T-cell (primary cell): ENCODE measurements at regions not wholly inside any gene's neighbourhood (a gene's known extent, or its start where the extent isn't known, plus 50 kb on each side); places are given as distances from the start of the nearest gene placed in this dataset.

ENCODE experiments used
- ATAC-seq, 4 experiments: fragments of 200-7000 bp in 3 of 4; fragments of 150-1000 bp in 1 of 4; cut with Tn5 transposase; replicated peaks in 1 of 4; 1 replicate in 3 of 4; 2 replicates in 1 of 4; pipeline ENCODE4 v1.10.0; 2021; ENCODE audit warnings: moderate library complexity in 3 of 4, mild to moderate bottlenecking in 2 of 4, moderate number of reproducible peaks in 1 of 4
- CTCF ChIA-PET, 2 donors: fragments of 300-600 bp; sonication (Branson Sonifier 250); formaldehyde crosslinking; loops; one replicate each; lab custom pipeline; 2022; ENCODE audit warnings: antibody characterized with exemption in 2 of 2; lab: Charles Lee
- POLR2A ChIA-PET, 2 donors: fragments of 300-600 bp; sonication (Branson Sonifier 250); formaldehyde crosslinking; loops; one replicate each; lab custom pipeline; 2022; ENCODE audit warnings: antibody characterized with exemption in 2 of 2; lab: Charles Lee
- DNase-seq, 35 experiments: peaks; one replicate each; pipeline versions ENCODE4 v3.0.0 to v3.0.0-alpha.2; 2013 to 2023
- H3K27ac ChIP-seq: one replicate; pipeline ENCODE4 v1.5.1; 2013; ENCODE audit warnings: low read length
- H3K27me3 ChIP-seq, 2 experiments: replicated peaks in 1 of 2; 1 replicate in 1 of 2; 2 replicates in 1 of 2; pipeline versions ENCODE4 v1.6.1 to v1.7.0; 2013; ENCODE audit warnings: low read length in 1 of 2, mixed read lengths in 1 of 2; ENCODE audit not compliant: control insufficient read depth in 2 of 2, insufficient read depth in 2 of 2; ENCODE audit errors: extremely low read depth in 1 of 2
- H3K36me3 ChIP-seq, 2 donors: 1 replicate in 1 of 2; 2 replicates in 1 of 2; pipeline versions ENCODE4 v1.6.1 to v1.7.0; 2013; ENCODE audit warnings: low read length in 1 of 2; ENCODE audit not compliant: control insufficient read depth in 2 of 2, insufficient read depth in 1 of 2; ENCODE audit errors: extremely low read depth in 1 of 2
- H3K4me1 ChIP-seq, 2 experiments: 1 replicate in 1 of 2; 2 replicates in 1 of 2; pipeline versions ENCODE4 v1.6.1 to v1.7.0; 2013; ENCODE audit warnings: low read length in 2 of 2, mixed read lengths in 1 of 2; ENCODE audit not compliant: insufficient read depth in 2 of 2, control insufficient read depth in 1 of 2; ENCODE audit errors: extremely low read depth in 1 of 2
- H3K4me3 ChIP-seq, 2 donors: 1 replicate in 1 of 2; 2 replicates in 1 of 2; pipeline versions ENCODE4 v1.5.1 to v1.7.0; 2013; ENCODE audit warnings: mild to moderate bottlenecking in 2 of 2, low read length in 1 of 2, moderate library complexity in 1 of 2; ENCODE audit not compliant: control insufficient read depth in 1 of 2; ENCODE audit errors: extremely low read depth in 1 of 2
- H3K9me3 ChIP-seq: 2 replicates; pipeline ENCODE4 v1.7.0; 2013
- H3K27ac Mint-ChIP-seq, 2 donors: one replicate each; pipeline ENCODE4 v1.8.0; 2020 to 2021; ENCODE audit warnings: mild to moderate bottlenecking in 2 of 2, mixed read lengths in 2 of 2
- H3K27me3 Mint-ChIP-seq, 2 donors: one replicate each; pipeline ENCODE4 v1.8.0; 2021 to 2022; ENCODE audit warnings: mixed read lengths in 2 of 2
- H3K36me3 Mint-ChIP-seq: one replicate; pipeline ENCODE4 v1.8.0; 2021; ENCODE audit warnings: mixed read lengths
- H3K4me1 Mint-ChIP-seq, 3 donors: one replicate each; pipeline ENCODE4 v1.8.0; 2020 to 2022; ENCODE audit warnings: mixed read lengths in 3 of 3, mild to moderate bottlenecking in 1 of 3
- H3K4me3 Mint-ChIP-seq, 3 donors: one replicate each; pipeline ENCODE4 v1.8.0; 2020 to 2022; ENCODE audit warnings: mild to moderate bottlenecking in 3 of 3, mixed read lengths in 3 of 3, moderate library complexity in 3 of 3
- H3K9me3 Mint-ChIP-seq, 3 donors: one replicate each; pipeline ENCODE4 v1.8.0; 2020 to 2022; ENCODE audit warnings: mixed read lengths in 3 of 3
- WGBS: methylation state at CpG from one replicate; pipeline ENCODE4 v1.1.5; 2013; ENCODE audit warnings: missing lambda C conversion rate; ENCODE audit not compliant: insufficient coverage; 5-methylcytosine and 5-hydroxymethylcytosine counted together

DNA sequence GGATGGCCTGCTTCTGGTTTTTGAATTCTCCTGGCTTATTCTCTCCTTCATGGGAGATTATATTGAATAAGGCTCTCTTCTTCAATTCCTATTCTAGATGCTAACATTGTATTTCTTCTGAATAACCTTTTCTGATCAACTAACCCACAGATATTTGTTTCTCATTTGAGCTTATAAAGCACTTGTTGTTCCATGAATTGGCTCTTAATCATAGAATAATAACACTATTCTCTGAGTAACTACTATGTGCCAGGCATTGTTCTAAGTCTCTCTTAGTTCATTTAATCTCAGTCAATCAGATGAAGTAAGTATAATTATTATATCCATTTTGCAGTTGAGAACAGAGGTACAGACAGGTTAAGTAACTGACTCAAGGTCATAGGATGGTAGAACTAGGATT is 136.3 kb upstream of the MLIP start:
- ChIA-PET POLR2A (no interaction called here), CTCF (interaction anchor here (0.6 to 0.7 kb wide), 2 partner anchors 26 to 70 kb away, joined by 3 read pairs; no protein-coding TSS in a partner anchor)
- no peaks in the 10 kb centered on the region for H3K27me3 ChIP-seq
- no peak overlapping the region for H3K4me3 Mint-ChIP-seq
- H3K27ac ChIP-seq = no peak overlapping the region
- ATAC-seq (no peak), DNase-seq (no peak)
- H3K4me3 ChIP-seq = no peak overlapping the region
- no peaks in the 10 kb centered on the region for H3K4me1 ChIP-seq
- no peaks in the 10 kb centered on the region for H3K36me3 ChIP-seq
- H3K4me1 Mint-ChIP-seq = no peaks in the 10 kb centered on the region
- no peak overlapping the region for H3K27ac Mint-ChIP-seq
- H3K36me3 Mint-ChIP-seq = no peaks in the 10 kb centered on the region
- H3K27me3 Mint-ChIP-seq = peaks cover 12 to 14% of the 10 kb centered on the region in 2 donors
- H3K9me3 Mint-ChIP-seq = no peaks in the 10 kb centered on the region
- no peaks in the 10 kb centered on the region for H3K9me3 ChIP-seq

DNA sequence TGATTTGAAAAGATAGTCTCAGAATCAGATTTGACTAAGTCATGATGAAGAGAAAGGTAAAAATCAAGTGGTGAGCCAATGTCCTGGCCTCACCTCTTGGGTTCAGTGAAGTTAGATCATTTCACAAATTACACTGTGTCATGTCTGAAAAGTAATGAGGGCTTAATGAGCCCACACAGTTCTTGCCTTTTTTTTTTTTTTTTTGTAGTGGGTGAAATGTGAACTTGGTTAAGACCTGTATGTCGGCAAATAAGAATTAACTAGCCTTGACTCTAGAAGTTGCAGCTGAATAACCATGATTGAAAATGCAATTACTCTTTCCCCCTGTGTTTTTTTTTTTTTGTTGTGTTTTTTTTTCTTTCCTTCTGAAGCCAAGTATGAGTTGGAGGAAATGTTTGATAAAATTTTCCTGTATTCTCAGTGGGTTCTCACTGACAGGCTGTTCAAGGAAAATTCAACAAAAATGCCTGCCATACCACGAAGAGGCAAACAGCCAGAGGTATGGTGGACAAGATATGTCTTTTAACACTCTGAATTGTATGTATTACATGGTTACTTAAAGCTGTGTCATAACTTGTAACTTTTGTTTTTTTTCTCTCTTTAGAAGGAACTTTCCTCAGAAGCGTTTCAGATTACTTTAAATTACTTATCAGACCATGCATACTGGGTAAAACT is 135.2 kb upstream of the MLIP start:
- H3K27ac Mint-ChIP-seq = no peak overlapping the region

DNA sequence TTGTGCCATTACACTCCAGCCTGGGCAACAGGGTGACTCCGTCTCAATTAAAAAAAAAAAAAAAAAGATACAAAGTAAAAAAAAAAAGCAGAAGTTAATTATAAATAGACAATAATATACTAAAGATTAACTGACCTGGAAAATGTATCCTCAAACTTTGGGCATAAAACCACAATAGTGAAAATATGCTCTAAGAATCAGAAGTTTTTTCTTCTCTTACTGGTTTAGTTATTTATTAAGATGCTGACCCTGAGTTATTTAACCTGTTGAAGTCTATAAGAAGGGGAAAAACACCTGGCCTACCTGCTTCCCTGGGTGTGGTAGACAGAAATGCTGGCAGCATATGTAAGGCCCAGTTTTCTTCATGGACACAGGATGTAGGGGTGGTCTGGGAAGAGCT is 133.7 kb upstream of the MLIP start:
- H3K27me3 Mint-ChIP-seq = peaks cover 5% of the 10 kb centered on the region in 2 donors

More for the DNA sequence above, 135.2 kb upstream of the MLIP start:
- Histone ChIP-seq H3K4me3 (no peak overlapping the region), H3K27me3 (no peaks in the 10 kb centered on the region), H3K27ac (no peak overlapping the region), H3K4me1 (no peaks in the 10 kb centered on the region), H3K9me3 (no peaks in the 10 kb centered on the region), H3K36me3 (no peaks in the 10 kb centered on the region)
- Mint-ChIP-seq H3K9me3 (no peaks in the 10 kb centered on the region), H3K4me1 (no peaks in the 10 kb centered on the region), H3K27me3 (peaks cover 7 to 9% of the 10 kb centered on the region in 2 donors), H3K36me3 (no peaks in the 10 kb centered on the region), H3K4me3 (no peak overlapping the region)
- POLR2A ChIA-PET = no interaction called here
- WGBS = no CpG with 5 or more reads among the region's 3 CpGs
- DNase-seq (no peak), ATAC-seq (no peak)
- CTCF ChIA-PET = interaction anchor here (0.6 to 0.7 kb wide), 2 partner anchors 9 to 25 kb away, joined by 3 read pairs; no protein-coding TSS in a partner anchor

DNA sequence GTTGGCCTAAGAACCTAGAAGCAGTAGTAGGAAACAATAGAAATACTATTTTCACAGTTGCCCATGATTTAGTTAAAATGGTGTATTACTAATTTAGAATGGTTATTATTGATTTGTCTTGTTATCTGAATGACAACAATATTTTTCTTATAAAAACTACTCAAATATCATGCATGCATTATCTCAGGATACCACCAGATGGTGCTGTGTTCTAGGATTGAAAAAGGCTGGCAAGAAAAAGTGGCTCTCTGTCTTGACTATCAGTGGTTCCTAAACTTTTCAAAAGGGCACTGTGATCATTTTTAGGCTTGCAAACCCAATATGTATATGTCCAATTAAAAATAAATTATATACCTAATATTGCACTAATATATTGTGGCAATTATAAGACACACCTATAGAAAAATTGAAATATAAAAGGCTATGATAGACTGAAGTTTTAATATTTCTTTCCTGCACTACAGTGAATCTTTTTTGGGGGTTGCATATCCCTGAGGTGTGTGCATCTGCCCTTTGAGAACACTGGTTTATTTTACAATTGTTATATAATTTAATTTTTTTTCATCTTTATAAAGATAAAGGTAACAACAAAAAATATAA is 131.7 kb upstream of the MLIP start:
- H3K9me3 Mint-ChIP-seq = no peaks in the 10 kb centered on the region
- H3K27me3 ChIP-seq = no peaks in the 10 kb centered on the region
- peak in 1 of 35 experiments; percentile 33 for DNase-seq
- no peaks in the 10 kb centered on the region for H3K36me3 Mint-ChIP-seq
- CTCF ChIA-PET = no interaction called here
- no peaks in the 10 kb centered on the region for H3K4me1 ChIP-seq
- no peaks in the 10 kb centered on the region for H3K36me3 ChIP-seq
- no peak overlapping the region for H3K4me3 ChIP-seq
- peaks cover 5% of the 10 kb centered on the region in 2 donors for H3K27me3 Mint-ChIP-seq
- no peaks in the 10 kb centered on the region for H3K4me1 Mint-ChIP-seq
- POLR2A ChIA-PET = no interaction called here
- ATAC-seq = no peak
- H3K9me3 ChIP-seq = no peaks in the 10 kb centered on the region
- no peak overlapping the region for H3K27ac Mint-ChIP-seq
- H3K27ac ChIP-seq = no peak overlapping the region
- H3K4me3 Mint-ChIP-seq = no peak overlapping the region

More for the DNA sequence above, 133.7 kb upstream of the MLIP start:
- Histone ChIP-seq H3K27ac (no peak overlapping the region), H3K36me3 (no peaks in the 10 kb centered on the region), H3K27me3 (no peaks in the 10 kb centered on the region), H3K9me3 (no peaks in the 10 kb centered on the region), H3K4me3 (no peak overlapping the region), H3K4me1 (no peaks in the 10 kb centered on the region)
- Mint-ChIP-seq H3K27ac (no peak overlapping the region), H3K36me3 (no peaks in the 10 kb centered on the region), H3K4me1 (no peaks in the 10 kb centered on the region), H3K9me3 (no peaks in the 10 kb centered on the region), H3K4me3 (no peak overlapping the region)
- ChIA-PET CTCF (interaction anchor here in 1 of 2 donors (1.3 kb wide), 1 partner anchor 10 kb away, joined by 3 read pairs; no protein-coding TSS in a partner anchor), POLR2A (no interaction called here)
- DNase-seq = no peak
- no peak for ATAC-seq
- WGBS = no CpG with 5 or more reads among the region's 1 CpG

DNA sequence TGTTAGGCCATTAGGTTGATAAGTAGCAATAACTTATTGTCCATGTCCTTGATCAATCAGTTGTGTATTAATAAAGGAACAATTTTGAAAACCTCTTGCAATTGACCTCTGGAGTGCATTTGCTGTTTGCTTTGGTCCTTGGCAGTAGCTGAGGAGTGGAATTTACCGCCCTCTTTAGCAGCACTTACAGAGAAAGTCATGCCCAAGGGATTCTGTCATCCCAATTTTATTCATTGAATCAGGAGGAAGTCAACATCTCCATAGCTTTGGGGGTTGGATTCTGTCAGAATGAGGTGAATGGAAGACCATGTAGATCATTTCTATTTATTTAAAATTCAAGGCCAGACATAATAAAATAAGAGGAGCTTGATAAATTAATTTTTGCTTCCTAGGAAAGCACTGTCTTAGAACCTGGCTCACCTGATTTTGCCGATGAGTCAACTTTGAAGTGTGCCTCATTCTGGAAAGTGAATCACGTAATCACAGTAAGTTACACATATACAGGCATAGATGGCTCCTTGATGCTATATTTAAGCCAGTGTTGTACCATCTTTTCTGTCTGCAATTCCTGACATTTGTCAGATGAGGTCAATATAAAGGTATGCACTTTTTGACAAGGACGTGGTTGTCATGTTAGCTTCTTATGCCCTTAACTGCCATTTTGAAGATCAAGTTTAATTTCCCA is 128.7 kb upstream of the MLIP start:
- ChIA-PET CTCF (interaction anchor here in 1 of 2 donors (1.0 kb wide), 1 partner anchor 9 kb away, joined by 3 read pairs; no protein-coding TSS in a partner anchor), POLR2A (no interaction called here)
- ATAC-seq (no peak), DNase-seq (no peak)
- Histone ChIP-seq H3K4me3 (no peak overlapping the region), H3K36me3 (no peaks in the 10 kb centered on the region), H3K27me3 (peaks cover 0 to 2% of the 10 kb centered on the region in 2 experiments), H3K4me1 (no peaks in the 10 kb centered on the region), H3K9me3 (no peaks in the 10 kb centered on the region), H3K27ac (no peak overlapping the region)
- H3K27ac Mint-ChIP-seq = no peak overlapping the region
- no peaks in the 10 kb centered on the region for H3K9me3 Mint-ChIP-seq
- H3K4me3 Mint-ChIP-seq = no peak overlapping the region
- H3K4me1 Mint-ChIP-seq = no peaks in the 10 kb centered on the region
- 100% methylated on average over 1 of the region's 4 CpGs for WGBS
- no peaks in the 10 kb centered on the region for H3K36me3 Mint-ChIP-seq
- peaks cover 3 to 5% of the 10 kb centered on the region in 2 donors for H3K27me3 Mint-ChIP-seq

DNA sequence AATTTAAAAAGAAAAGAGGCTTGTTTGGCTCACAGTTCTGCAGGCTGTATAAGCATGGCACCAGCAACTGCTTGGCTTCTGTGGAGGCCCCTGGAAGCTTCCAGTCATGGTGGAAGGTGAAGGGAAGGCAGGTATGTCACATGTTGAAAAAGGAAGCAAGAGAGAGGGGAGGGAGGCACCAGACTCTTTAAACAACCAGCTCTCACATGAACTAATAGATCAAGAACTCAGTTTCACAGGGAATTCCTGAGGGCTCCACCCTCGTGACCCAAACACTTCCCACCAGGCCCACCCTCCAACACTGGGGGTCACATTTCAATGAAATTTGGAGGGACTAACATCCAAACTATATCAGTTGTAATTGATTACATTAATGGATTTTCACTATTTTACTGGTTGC is 127.9 kb upstream of the MLIP start:
- H3K4me3 ChIP-seq = no peak overlapping the region
- DNase-seq (no peak), ATAC-seq (no peak)
- WGBS = no CpG with 5 or more reads among the region's 1 CpG
- H3K36me3 ChIP-seq = no peaks in the 10 kb centered on the region
- no peak overlapping the region for H3K27ac ChIP-seq
- Mint-ChIP-seq H3K9me3 (no peaks in the 10 kb centered on the region), H3K36me3 (no peaks in the 10 kb centered on the region), H3K27me3 (peaks cover 0 to 3% of the 10 kb centered on the region in 2 donors), H3K4me1 (no peaks in the 10 kb centered on the region), H3K27ac (no peak overlapping the region), H3K4me3 (no peak overlapping the region)
- POLR2A ChIA-PET = no interaction called here
- H3K9me3 ChIP-seq = no peaks in the 10 kb centered on the region
- no peaks in the 10 kb centered on the region for H3K4me1 ChIP-seq
- CTCF ChIA-PET = interaction anchor here in 1 of 2 donors (1.0 kb wide), 1 partner anchor 9 kb away, joined by 3 read pairs; no protein-coding TSS in a partner anchor
- H3K27me3 ChIP-seq = peaks cover 0 to 4% of the 10 kb centered on the region in 2 experiments
